ENCODE measurements at regions not wholly inside any gene's neighbourhood (a gene's known extent, or its start where the extent isn't known, plus 50 kb on each side); places are given as distances from the start of the nearest gene placed in this dataset.

DNA sequence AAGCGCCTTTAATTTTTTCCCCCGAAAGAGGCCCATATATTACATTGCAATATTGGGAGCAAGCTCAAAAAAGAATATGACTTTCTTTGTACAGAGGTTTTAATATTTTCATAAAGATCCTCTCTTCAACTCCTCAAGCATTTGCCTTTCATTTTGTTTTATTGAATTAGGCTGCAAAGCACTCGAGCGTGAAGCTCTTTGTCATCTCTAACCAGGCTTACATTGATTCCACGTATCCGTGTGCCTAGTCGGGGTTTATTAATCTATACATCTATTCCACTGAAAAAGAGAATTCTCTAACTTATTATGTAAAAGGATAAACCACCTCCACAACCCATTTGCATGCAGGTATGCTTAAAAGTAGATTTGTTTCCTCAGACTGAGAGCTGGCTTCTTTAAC, 234.8 kb upstream of the TMPO start:
- no peak for TF ChIP-seq CTCF (IDR thresholded peaks at IDR 0.05)
- no peak for TF ChIP-seq POLR2A (IDR thresholded peaks at IDR 0.05)

Data from Peyer's patch (tissue), 4 donors.